ENCODE measurements at regions not wholly inside any gene's neighbourhood (a gene's known extent, or its start where the extent isn't known, plus 50 kb on each side); places are given as distances from the start of the nearest gene placed in this dataset.

DNA sequence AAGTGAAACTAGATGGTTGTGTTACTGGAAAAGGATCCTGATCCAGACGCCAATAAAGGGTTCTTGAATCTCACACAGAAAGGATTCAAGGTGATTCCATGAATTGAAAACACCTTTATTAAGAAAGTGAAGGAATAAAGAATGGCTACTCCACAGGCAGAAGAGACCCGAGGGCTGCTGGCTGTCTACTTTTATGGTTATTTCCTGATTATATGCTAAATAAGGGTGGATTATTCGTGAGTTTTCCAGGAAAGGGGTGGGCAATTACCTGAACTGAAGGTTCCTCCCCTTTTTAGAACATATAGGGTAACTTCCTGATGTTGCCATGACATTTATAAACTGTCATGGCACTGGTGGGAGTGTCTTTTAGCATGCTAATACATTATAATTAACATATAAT lies 50.9 kb upstream of the WARS2 start:
- no peaks in the 10 kb centered on the region for H3K36me3 Mint-ChIP-seq (ENCODE audit: insufficient read depth, unreplicated experiment)
- no peaks in the 10 kb centered on the region for H3K27me3 Mint-ChIP-seq (ENCODE audit: unreplicated experiment)
- no peak overlapping the region for H3K4me3 Mint-ChIP-seq (ENCODE audit: low read depth, unreplicated experiment)
- DNase-seq, result no peak
- TF ChIP-seq, protein P1, sequence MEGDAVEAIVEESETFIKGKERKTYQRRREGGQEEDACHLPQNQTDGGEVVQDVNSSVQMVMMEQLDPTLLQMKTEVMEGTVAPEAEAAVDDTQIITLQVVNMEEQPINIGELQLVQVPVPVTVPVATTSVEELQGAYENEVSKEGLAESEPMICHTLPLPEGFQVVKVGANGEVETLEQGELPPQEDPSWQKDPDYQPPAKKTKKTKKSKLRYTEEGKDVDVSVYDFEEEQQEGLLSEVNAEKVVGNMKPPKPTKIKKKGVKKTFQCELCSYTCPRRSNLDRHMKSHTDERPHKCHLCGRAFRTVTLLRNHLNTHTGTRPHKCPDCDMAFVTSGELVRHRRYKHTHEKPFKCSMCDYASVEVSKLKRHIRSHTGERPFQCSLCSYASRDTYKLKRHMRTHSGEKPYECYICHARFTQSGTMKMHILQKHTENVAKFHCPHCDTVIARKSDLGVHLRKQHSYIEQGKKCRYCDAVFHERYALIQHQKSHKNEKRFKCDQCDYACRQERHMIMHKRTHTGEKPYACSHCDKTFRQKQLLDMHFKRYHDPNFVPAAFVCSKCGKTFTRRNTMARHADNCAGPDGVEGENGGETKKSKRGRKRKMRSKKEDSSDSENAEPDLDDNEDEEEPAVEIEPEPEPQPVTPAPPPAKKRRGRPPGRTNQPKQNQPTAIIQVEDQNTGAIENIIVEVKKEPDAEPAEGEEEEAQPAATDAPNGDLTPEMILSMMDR (IDR thresholded peaks at IDR 0.05; ENCODE audit: unreplicated experiment), result no peak
- H3K9me3 Mint-ChIP-seq (ENCODE audit: low read depth, unreplicated experiment), result no peaks in the 10 kb centered on the region
- CTCF ChIA-PET, result no interaction called here
- BruUV-seq (replicated peaks), result no TSS peak
- H3K27ac Mint-ChIP-seq (ENCODE audit: unreplicated experiment), result no peak overlapping the region
- intact Hi-C loops (cut with micrococcal nuclease; ENCODE audit: unreplicated experiment), result no loop called here
- no peaks in the 10 kb centered on the region for H3K4me1 Mint-ChIP-seq (ENCODE audit: low read depth, unreplicated experiment)

DNA sequence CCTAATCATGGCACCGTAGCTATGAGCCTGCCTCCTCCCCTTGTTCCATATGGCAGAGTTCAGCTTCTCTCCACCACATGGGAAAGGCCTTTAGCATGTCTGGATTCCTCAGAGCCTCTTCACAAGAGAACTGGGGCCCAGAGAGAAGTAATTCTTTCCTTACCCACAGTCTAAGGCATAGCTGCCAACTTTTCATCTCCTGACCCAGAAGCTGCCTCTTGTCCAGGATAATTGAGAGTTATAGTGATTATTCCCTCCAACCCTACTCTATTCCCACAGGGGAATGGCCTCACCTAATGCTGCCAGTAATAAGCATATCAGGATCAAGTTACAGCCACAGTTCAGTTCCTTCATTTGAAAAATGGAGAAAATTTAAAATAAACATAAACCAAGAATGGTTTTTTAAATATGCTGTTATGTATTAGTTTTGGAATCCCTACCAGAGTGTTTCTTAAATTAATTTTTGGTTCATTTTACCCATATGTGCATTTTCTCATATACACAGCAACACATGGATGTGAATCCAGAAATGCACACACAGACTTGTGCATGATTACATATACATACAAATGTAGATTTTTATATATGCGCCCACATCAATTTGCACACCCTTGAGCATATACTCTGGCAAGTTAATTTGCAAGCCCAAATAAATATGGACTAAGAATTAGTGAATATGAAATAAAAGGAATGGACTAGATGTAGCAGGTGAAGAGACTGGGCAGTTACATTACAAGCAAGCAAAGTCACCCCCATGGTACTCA lies 63.9 kb upstream of the WARS2 start:
- H3K27ac Mint-ChIP-seq (ENCODE audit: unreplicated experiment), result no peak overlapping the region
- CTCF ChIA-PET, result no interaction called here

DNA sequence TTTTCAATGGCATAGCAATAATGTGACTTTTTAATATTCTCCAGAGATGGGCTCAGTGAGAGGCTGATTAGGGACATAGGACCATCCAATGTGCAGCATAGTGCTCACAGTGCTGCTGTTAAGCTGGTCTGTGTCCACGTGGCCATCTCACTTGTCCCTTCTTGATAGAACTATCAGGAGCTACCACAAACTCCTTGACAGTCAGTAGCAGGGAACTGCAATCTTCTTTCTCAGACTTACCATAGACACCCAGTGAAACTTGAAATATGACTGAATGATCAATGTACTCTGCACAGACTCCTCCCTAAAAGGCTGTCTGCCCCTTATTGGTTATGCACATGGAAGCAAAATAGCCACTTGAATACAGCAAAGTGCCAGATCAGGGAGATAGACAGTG lies 64.5 kb upstream of the WARS2 start:
- BruUV-seq (replicated peaks), result no TSS peak
- no peaks in the 10 kb centered on the region for H3K4me1 Mint-ChIP-seq (ENCODE audit: low read depth, unreplicated experiment)
- H3K4me3 Mint-ChIP-seq (ENCODE audit: low read depth, unreplicated experiment), result no peak overlapping the region
- intact Hi-C loops (cut with micrococcal nuclease; ENCODE audit: unreplicated experiment), result no loop called here
- no peaks in the 10 kb centered on the region for H3K27me3 Mint-ChIP-seq (ENCODE audit: unreplicated experiment)
- TF ChIP-seq, protein P1 (IDR thresholded peaks at IDR 0.05; ENCODE audit: unreplicated experiment), result no peak
- no peak overlapping the region for H3K27ac Mint-ChIP-seq (ENCODE audit: unreplicated experiment)
- no peak for DNase-seq
- CTCF ChIA-PET, result no interaction called here
- H3K9me3 Mint-ChIP-seq (ENCODE audit: low read depth, unreplicated experiment), result no peaks in the 10 kb centered on the region
- no peaks in the 10 kb centered on the region for H3K36me3 Mint-ChIP-seq (ENCODE audit: insufficient read depth, unreplicated experiment)

More for the DNA sequence above, 63.9 kb upstream of the WARS2 start:
- Mint-ChIP-seq H3K36me3 (ENCODE audit: insufficient read depth, unreplicated experiment) (no peaks in the 10 kb centered on the region), H3K27me3 (ENCODE audit: unreplicated experiment) (no peaks in the 10 kb centered on the region), H3K4me1 (ENCODE audit: low read depth, unreplicated experiment) (no peaks in the 10 kb centered on the region), H3K4me3 (ENCODE audit: low read depth, unreplicated experiment) (no peak overlapping the region), H3K9me3 (ENCODE audit: low read depth, unreplicated experiment) (no peaks in the 10 kb centered on the region)
- DNase-seq, result no peak
- intact Hi-C loops (cut with micrococcal nuclease; ENCODE audit: unreplicated experiment), result no loop called here
- no TSS peak for BruUV-seq (replicated peaks)
- TF ChIP-seq, protein P1 (IDR thresholded peaks at IDR 0.05; ENCODE audit: unreplicated experiment), result no peak

DNA sequence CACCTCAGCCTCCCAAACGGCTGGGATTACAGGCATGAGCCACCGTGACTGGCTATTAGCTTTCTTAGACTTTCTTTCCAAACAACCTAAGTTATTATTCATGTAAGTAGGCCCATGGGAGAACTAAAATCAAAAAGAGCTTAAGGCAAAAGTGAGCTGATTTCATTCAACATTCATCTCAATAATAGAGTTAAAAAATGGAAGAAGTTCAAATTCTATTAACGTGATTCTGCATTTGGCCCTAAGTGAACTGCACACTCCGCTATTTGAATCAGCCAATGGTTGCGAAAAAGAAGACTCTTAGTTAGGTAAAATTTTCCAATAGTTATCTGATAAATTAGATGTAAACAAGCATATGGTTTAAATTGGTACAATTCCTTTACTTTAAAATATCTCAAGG lies 68.6 kb upstream of the WARS2 start:
- no peak for DNase-seq
- BruUV-seq (replicated peaks), result no TSS peak
- TF ChIP-seq, protein P1 (IDR thresholded peaks at IDR 0.05; ENCODE audit: unreplicated experiment), result no peak
- Mint-ChIP-seq H3K4me1 (ENCODE audit: low read depth, unreplicated experiment) (no peaks in the 10 kb centered on the region), H3K36me3 (ENCODE audit: insufficient read depth, unreplicated experiment) (no peaks in the 10 kb centered on the region), H3K4me3 (ENCODE audit: low read depth, unreplicated experiment) (no peak overlapping the region), H3K9me3 (ENCODE audit: low read depth, unreplicated experiment) (no peaks in the 10 kb centered on the region), H3K27ac (ENCODE audit: unreplicated experiment) (no peak overlapping the region), H3K27me3 (ENCODE audit: unreplicated experiment) (no peaks in the 10 kb centered on the region)
- intact Hi-C loops (cut with micrococcal nuclease; ENCODE audit: unreplicated experiment), result no loop called here
- CTCF ChIA-PET, result no interaction called here
